ENCODE measurements at regions not wholly inside any gene's neighbourhood (a gene's known extent, or its start where the extent isn't known, plus 50 kb on each side); places are given as distances from the start of the nearest gene placed in this dataset.
"Not testable (repeated sequence)": the region's sequence is repeated elsewhere in the genome, so short reads cannot be mapped to it uniquely, and the experiment has no call there.

GRCh38 chr3:147244397-147244796 lies 161.9 kb downstream of the ZIC4 start:
- Histone ChIP-seq H3K27ac (ENCODE audit: low read depth, low read length) (no peak overlapping the region), H3K9ac (ENCODE audit: low read depth, low read length) (no peak overlapping the region), H3K36me3 (ENCODE audit: control insufficient read depth, insufficient read depth, low read length) (no peaks in the 10 kb centered on the region), H3K4me1 (ENCODE audit: control insufficient read depth, insufficient read depth, low read length) (0 out of 2 replicates have a peak, but pooled peaks cover 4% of the 10 kb centered on the region), H3K27me3 (ENCODE audit: control insufficient read depth, insufficient read depth, low read length) (no peaks in the 10 kb centered on the region), H3K4me3 (ENCODE audit: low read depth, low read length) (no peak overlapping the region), H3K9me3 (ENCODE audit: control insufficient read depth, insufficient read depth, low read length) (no peaks in the 10 kb centered on the region)

GRCh38 chr3:147240581-147240980 lies 165.8 kb downstream of the ZIC4 start:
- Histone ChIP-seq H3K27ac (ENCODE audit: low read depth, low read length) (no peak overlapping the region), H3K36me3 (ENCODE audit: control insufficient read depth, insufficient read depth, low read length) (no peaks in the 10 kb centered on the region), H3K4me1 (ENCODE audit: control insufficient read depth, insufficient read depth, low read length) (no peaks in the 10 kb centered on the region), H3K4me3 (ENCODE audit: low read depth, low read length) (no peak overlapping the region), H3K9ac (ENCODE audit: low read depth, low read length) (no peak overlapping the region), H3K27me3 (ENCODE audit: control insufficient read depth, insufficient read depth, low read length) (no peaks in the 10 kb centered on the region), H3K9me3 (ENCODE audit: control insufficient read depth, insufficient read depth, low read length) (no peaks in the 10 kb centered on the region)

DNA sequence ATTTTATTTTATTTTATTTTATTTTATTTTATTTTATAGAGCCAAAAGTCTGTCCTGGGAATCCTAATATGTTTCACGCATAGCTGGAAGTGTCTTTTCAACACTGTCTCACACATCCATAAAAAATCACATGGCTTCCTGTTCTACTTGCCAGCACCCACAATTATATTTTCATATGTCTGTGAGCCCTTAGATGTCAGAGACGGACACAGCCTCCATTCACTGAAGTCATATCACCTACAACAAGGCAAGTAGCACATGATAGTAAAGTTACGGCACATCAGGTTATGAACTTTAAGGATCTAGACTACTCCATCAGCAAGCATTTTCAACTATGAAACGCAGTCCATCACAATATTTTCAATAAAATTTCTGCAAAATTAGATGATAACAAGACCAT lies 168.4 kb downstream of the ZIC4 start:
- no peak overlapping the region for H3K27ac ChIP-seq (ENCODE audit: low read depth, low read length)
- no peaks in the 10 kb centered on the region for H3K36me3 ChIP-seq (ENCODE audit: control insufficient read depth, insufficient read depth, low read length)
- H3K4me3 ChIP-seq (ENCODE audit: low read depth, low read length) = no peak overlapping the region
- no peak overlapping the region for H3K9ac ChIP-seq (ENCODE audit: low read depth, low read length)
- H3K4me1 ChIP-seq (ENCODE audit: control insufficient read depth, insufficient read depth, low read length) = no peaks in the 10 kb centered on the region
- H3K27me3 ChIP-seq (ENCODE audit: control insufficient read depth, insufficient read depth, low read length) = no peaks in the 10 kb centered on the region
- no peaks in the 10 kb centered on the region for H3K9me3 ChIP-seq (ENCODE audit: control insufficient read depth, insufficient read depth, low read length)

DNA sequence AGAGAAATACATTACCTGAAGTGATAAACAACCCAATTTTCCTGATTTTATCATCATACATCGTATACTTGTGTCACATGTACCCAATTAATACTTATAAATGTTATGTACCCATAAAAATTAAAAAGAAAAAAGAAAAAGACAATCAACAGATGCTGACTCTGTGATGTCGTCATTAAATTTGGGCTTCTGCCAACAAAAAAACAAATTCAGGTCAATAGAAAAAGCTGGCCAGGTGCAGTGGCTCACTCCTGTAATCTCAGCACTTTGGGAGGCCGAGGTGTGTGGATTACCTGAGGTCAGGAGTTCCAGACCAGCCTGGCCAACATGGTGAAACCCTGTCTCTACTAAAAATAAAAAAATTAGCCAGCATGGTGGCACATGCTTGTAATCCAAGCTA lies 174.4 kb downstream of the ZIC4 start:
- not testable (repeated sequence) for H3K9ac ChIP-seq (ENCODE audit: low read depth, low read length); H3K36me3 ChIP-seq (ENCODE audit: control insufficient read depth, insufficient read depth, low read length); H3K27ac ChIP-seq (ENCODE audit: low read depth, low read length); H3K4me1 ChIP-seq (ENCODE audit: control insufficient read depth, insufficient read depth, low read length); H3K27me3 ChIP-seq (ENCODE audit: control insufficient read depth, insufficient read depth, low read length); H3K4me3 ChIP-seq (ENCODE audit: low read depth, low read length); H3K9me3 ChIP-seq (ENCODE audit: control insufficient read depth, insufficient read depth, low read length)

DNA sequence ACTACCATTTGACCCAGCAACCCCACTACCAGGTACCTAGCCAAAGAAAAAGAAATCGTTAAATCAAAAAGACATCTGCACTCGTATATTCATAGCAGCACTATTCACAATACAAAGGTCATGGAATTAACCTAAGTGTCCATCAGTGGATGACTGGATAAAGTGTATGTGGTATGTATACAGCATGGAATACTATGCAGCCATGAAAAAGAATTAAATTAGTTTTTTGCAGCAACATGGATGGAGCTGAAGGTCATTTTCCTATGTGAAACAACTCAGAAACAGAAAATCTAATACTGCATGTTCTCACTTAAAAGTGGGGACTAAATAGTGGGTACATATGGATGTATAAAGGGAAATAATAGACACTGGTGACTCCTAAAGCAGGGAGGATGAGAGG lies 175.2 kb downstream of the ZIC4 start:
- no peaks in the 10 kb centered on the region for H3K4me1 ChIP-seq (ENCODE audit: control insufficient read depth, insufficient read depth, low read length)
- no peaks in the 10 kb centered on the region for H3K36me3 ChIP-seq (ENCODE audit: control insufficient read depth, insufficient read depth, low read length)
- H3K27ac ChIP-seq (ENCODE audit: low read depth, low read length) = no peak overlapping the region
- no peak overlapping the region for H3K4me3 ChIP-seq (ENCODE audit: low read depth, low read length)
- H3K27me3 ChIP-seq (ENCODE audit: control insufficient read depth, insufficient read depth, low read length) = no peaks in the 10 kb centered on the region
- no peak overlapping the region for H3K9ac ChIP-seq (ENCODE audit: low read depth, low read length)
- no peaks in the 10 kb centered on the region for H3K9me3 ChIP-seq (ENCODE audit: control insufficient read depth, insufficient read depth, low read length)

DNA sequence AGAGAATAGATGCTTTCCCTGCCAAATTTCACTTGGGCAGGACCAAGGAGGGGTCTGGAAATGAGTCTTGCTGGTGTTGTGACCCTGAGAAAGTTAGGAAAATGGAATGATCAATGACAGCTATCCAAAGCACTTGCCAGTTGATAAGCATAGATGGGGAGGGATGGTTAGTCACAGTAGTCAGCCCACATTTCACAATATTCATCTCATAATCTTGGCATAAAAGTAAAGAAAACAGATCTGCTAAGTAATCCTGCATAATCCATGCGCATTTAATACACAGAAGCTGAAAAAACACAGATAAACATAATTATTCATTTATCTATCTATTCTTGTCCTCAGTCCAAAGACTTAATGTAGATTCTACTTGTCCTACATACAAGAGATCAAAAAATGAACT lies 184.1 kb downstream of the ZIC4 start:
- Histone ChIP-seq H3K9me3 (ENCODE audit: control insufficient read depth, insufficient read depth, low read length) (no peaks in the 10 kb centered on the region), H3K36me3 (ENCODE audit: control insufficient read depth, insufficient read depth, low read length) (no peaks in the 10 kb centered on the region), H3K4me1 (ENCODE audit: control insufficient read depth, insufficient read depth, low read length) (no peaks in the 10 kb centered on the region), H3K9ac (ENCODE audit: low read depth, low read length) (no peak overlapping the region), H3K27me3 (ENCODE audit: control insufficient read depth, insufficient read depth, low read length) (no peaks in the 10 kb centered on the region), H3K27ac (ENCODE audit: low read depth, low read length) (no peak overlapping the region), H3K4me3 (ENCODE audit: low read depth, low read length) (no peak overlapping the region)

GRCh38 chr3:147218965-147219364 lies 187.4 kb downstream of the ZIC4 start:
- no peaks in the 10 kb centered on the region for H3K36me3 ChIP-seq (ENCODE audit: control insufficient read depth, insufficient read depth, low read length)
- H3K27me3 ChIP-seq (ENCODE audit: control insufficient read depth, insufficient read depth, low read length) = no peaks in the 10 kb centered on the region
- H3K4me1 ChIP-seq (ENCODE audit: control insufficient read depth, insufficient read depth, low read length) = no peaks in the 10 kb centered on the region
- no peak overlapping the region for H3K4me3 ChIP-seq (ENCODE audit: low read depth, low read length)
- H3K9me3 ChIP-seq (ENCODE audit: control insufficient read depth, insufficient read depth, low read length) = no peaks in the 10 kb centered on the region
- H3K27ac ChIP-seq (ENCODE audit: low read depth, low read length) = no peak overlapping the region
- no peak overlapping the region for H3K9ac ChIP-seq (ENCODE audit: low read depth, low read length)

DNA sequence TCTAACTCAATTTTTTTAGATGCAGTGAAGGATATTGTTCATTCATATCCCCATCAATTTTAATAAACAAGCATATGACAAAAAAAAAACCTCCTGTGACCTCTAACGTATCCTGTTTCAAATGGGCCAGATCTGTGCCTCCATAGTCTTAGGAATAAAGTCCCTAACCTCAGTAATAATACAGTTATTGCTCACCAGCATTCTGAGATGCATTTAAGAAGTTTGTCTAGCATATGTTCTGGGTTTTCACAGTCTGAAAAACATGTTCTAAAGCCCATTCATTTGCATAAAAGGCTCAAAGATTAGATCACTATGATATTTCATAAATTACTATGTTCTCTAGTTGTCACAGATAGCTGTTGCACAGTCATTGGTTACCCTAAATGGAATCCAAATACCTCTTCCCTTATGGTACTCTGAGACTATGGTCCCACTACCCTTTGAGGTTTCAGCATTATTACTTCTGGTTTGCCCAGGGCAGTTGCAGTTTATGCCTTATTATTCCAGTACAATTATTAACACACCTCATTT lies 190.1 kb downstream of the ZIC4 start:
- Histone ChIP-seq H3K36me3 (ENCODE audit: control insufficient read depth, insufficient read depth, low read length) (no peaks in the 10 kb centered on the region), H3K27ac (ENCODE audit: low read depth, low read length) (no peak overlapping the region), H3K27me3 (ENCODE audit: control insufficient read depth, insufficient read depth, low read length) (no peaks in the 10 kb centered on the region), H3K4me3 (ENCODE audit: low read depth, low read length) (no peak overlapping the region), H3K9me3 (ENCODE audit: control insufficient read depth, insufficient read depth, low read length) (no peaks in the 10 kb centered on the region), H3K9ac (ENCODE audit: low read depth, low read length) (no peak overlapping the region), H3K4me1 (ENCODE audit: control insufficient read depth, insufficient read depth, low read length) (no peaks in the 10 kb centered on the region)

DNA sequence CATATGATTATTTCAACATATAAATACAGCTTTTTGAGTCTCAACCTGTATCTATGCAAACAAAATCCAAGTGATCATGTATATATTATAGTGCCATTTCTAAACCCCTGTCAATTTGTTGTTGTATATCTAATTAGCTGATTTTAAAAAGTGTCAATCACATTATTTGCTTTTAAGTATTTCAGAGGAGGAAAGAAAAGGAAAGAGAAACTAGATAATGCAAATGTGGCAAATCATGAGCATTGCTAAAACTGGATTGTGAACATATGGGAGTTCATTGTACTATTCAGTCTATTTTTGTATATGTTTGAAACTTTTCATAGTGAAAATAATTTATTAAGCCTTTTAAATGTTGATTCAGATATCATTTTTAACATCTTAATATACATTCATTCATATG lies 190.7 kb downstream of the ZIC4 start:
- Histone ChIP-seq H3K27me3 (ENCODE audit: control insufficient read depth, insufficient read depth, low read length) (no peaks in the 10 kb centered on the region), H3K4me1 (ENCODE audit: control insufficient read depth, insufficient read depth, low read length) (no peaks in the 10 kb centered on the region), H3K36me3 (ENCODE audit: control insufficient read depth, insufficient read depth, low read length) (no peaks in the 10 kb centered on the region), H3K9ac (ENCODE audit: low read depth, low read length) (no peak overlapping the region), H3K4me3 (ENCODE audit: low read depth, low read length) (no peak overlapping the region), H3K27ac (ENCODE audit: low read depth, low read length) (no peak overlapping the region), H3K9me3 (ENCODE audit: control insufficient read depth, insufficient read depth, low read length) (no peaks in the 10 kb centered on the region)

GRCh38 chr3:147213633-147214032 lies 192.7 kb downstream of the ZIC4 start:
- Histone ChIP-seq H3K9ac (ENCODE audit: low read depth, low read length) (no peak overlapping the region), H3K27ac (ENCODE audit: low read depth, low read length) (no peak overlapping the region), H3K36me3 (ENCODE audit: control insufficient read depth, insufficient read depth, low read length) (no peaks in the 10 kb centered on the region), H3K27me3 (ENCODE audit: control insufficient read depth, insufficient read depth, low read length) (no peaks in the 10 kb centered on the region), H3K4me1 (ENCODE audit: control insufficient read depth, insufficient read depth, low read length) (no peaks in the 10 kb centered on the region), H3K4me3 (ENCODE audit: low read depth, low read length) (no peak overlapping the region), H3K9me3 (ENCODE audit: control insufficient read depth, insufficient read depth, low read length) (no peaks in the 10 kb centered on the region)

DNA sequence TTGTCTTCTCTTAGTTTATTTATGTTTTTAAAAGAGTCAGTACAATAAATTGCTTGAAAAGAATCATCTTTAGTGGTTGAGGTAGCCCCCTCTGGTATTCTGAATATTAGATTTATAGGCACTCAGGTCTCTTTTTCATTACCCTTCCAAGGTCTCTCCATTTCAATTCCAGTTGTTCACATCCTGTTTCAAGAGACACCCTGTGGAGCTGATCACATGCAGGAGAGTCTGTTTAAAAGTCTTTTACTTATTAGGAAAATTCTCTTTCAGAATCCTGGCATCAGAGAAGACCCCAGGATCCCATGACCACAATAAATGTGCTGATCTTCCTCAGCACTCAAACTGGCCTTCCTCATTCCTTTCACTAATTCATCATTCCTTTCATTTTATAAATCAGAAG lies 195.7 kb downstream of the ZIC4 start:
- no peaks in the 10 kb centered on the region for H3K9me3 ChIP-seq (ENCODE audit: control insufficient read depth, insufficient read depth, low read length)
- H3K9ac ChIP-seq (ENCODE audit: low read depth, low read length) = no peak overlapping the region
- no peak overlapping the region for H3K27ac ChIP-seq (ENCODE audit: low read depth, low read length)
- no peak overlapping the region for H3K4me3 ChIP-seq (ENCODE audit: low read depth, low read length)
- no peaks in the 10 kb centered on the region for H3K27me3 ChIP-seq (ENCODE audit: control insufficient read depth, insufficient read depth, low read length)
- H3K4me1 ChIP-seq (ENCODE audit: control insufficient read depth, insufficient read depth, low read length) = no peaks in the 10 kb centered on the region
- no peaks in the 10 kb centered on the region for H3K36me3 ChIP-seq (ENCODE audit: control insufficient read depth, insufficient read depth, low read length)

- Histone ChIP-seq H3K36me3 (ENCODE audit: control insufficient read depth, insufficient read depth, low read length) (no peaks in the 10 kb centered on the region), H3K9ac (ENCODE audit: low read depth, low read length) (no peak overlapping the region), H3K9me3 (ENCODE audit: control insufficient read depth, insufficient read depth, low read length) (no peaks in the 10 kb centered on the region), H3K27me3 (ENCODE audit: control insufficient read depth, insufficient read depth, low read length) (no peaks in the 10 kb centered on the region), H3K27ac (ENCODE audit: low read depth, low read length) (no peak overlapping the region), H3K4me3 (ENCODE audit: low read depth, low read length) (no peak overlapping the region), H3K4me1 (ENCODE audit: control insufficient read depth, insufficient read depth, low read length) (no peaks in the 10 kb centered on the region)
Observed at GRCh38 chr3:147201086-147201485, 205.3 kb downstream of the ZIC4 start.
